ENCODE measurements at regions not wholly inside any gene's neighbourhood (a gene's known extent, or its start where the extent isn't known, plus 50 kb on each side); places are given as distances from the start of the nearest gene placed in this dataset.

- no peak for ATAC-seq (ENCODE audit: poor library complexity)
These were observed 1287.2 kb downstream of the NSUN3 start for GRCh38 chr3:95350049-95350448.

DNA sequence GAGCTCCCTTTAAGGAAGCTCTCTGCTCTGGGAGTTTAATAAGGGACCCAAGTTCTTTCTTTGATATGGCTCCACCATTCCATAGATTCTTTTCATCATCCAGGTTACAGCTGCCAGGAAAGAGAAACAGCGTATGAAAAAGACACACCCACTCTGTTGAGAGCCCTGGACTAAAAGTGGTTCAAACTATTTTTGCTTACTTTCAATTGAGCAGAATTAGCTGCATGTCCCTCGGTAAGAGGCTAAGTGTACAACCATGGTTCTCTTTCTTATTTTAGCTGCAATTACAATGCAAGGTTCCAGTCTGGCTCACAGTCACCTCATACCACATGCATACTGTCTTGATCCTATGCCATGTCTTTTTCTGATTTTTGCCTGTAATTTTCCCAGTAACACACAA lies 1288.3 kb downstream of the NSUN3 start:
- Histone ChIP-seq H3K4me1 (ENCODE audit: insufficient read depth, low read length) (no peaks in the 10 kb centered on the region), H3K27me3 (ENCODE audit: control insufficient read depth in 1 of 2, insufficient read depth in 2 of 2, low read length in 2 of 2) (no peaks in the 10 kb centered on the region), H3K9me3 (ENCODE audit: control insufficient read depth in 1 of 2, insufficient read depth in 1 of 2, low read length in 2 of 2) (peaks cover 4 to 5% of the 10 kb centered on the region in 2 experiments), H3K27ac (ENCODE audit: low read depth in 1 of 2, low read length in 2 of 2) (no peak overlapping the region), H3K36me3 (ENCODE audit: insufficient read depth, low read length) (no peaks in the 10 kb centered on the region), H3K4me3 (ENCODE audit: low read length) (no peak overlapping the region)
- ChIA-PET CTCF (no interaction called here), POLR2A (no interaction called here)
- no peak for DNase-seq
- TF ChIP-seq, protein P1, sequence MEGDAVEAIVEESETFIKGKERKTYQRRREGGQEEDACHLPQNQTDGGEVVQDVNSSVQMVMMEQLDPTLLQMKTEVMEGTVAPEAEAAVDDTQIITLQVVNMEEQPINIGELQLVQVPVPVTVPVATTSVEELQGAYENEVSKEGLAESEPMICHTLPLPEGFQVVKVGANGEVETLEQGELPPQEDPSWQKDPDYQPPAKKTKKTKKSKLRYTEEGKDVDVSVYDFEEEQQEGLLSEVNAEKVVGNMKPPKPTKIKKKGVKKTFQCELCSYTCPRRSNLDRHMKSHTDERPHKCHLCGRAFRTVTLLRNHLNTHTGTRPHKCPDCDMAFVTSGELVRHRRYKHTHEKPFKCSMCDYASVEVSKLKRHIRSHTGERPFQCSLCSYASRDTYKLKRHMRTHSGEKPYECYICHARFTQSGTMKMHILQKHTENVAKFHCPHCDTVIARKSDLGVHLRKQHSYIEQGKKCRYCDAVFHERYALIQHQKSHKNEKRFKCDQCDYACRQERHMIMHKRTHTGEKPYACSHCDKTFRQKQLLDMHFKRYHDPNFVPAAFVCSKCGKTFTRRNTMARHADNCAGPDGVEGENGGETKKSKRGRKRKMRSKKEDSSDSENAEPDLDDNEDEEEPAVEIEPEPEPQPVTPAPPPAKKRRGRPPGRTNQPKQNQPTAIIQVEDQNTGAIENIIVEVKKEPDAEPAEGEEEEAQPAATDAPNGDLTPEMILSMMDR (IDR thresholded peaks at IDR 0.05) = no peak
- H3K4me3 Mint-ChIP-seq = no peak overlapping the region
- H3K36me3 Mint-ChIP-seq (ENCODE audit: low read depth) = no peaks in the 10 kb centered on the region
- peaks cover 2% of the 10 kb centered on the region for H3K9me3 Mint-ChIP-seq
- no peak for ATAC-seq (ENCODE audit: poor library complexity)
- H3K27me3 Mint-ChIP-seq = no peaks in the 10 kb centered on the region
- H3K4me1 Mint-ChIP-seq (ENCODE audit: low read depth) = no peaks in the 10 kb centered on the region
- intact Hi-C loops (cut with DNase I, micrococcal nuclease) = no loop called here
- H3K27ac Mint-ChIP-seq = no peak overlapping the region

More at GRCh38 chr3:95350049-95350448, 1287.2 kb downstream of the NSUN3 start:
- ChIA-PET POLR2A (no interaction called here), CTCF (no interaction called here)
- no peaks in the 10 kb centered on the region for H3K4me1 Mint-ChIP-seq (ENCODE audit: low read depth)
- Histone ChIP-seq H3K27ac (ENCODE audit: low read depth in 1 of 2, low read length in 2 of 2) (no peak overlapping the region), H3K27me3 (ENCODE audit: control insufficient read depth in 1 of 2, insufficient read depth in 2 of 2, low read length in 2 of 2) (no peaks in the 10 kb centered on the region), H3K4me3 (ENCODE audit: low read length) (no peak overlapping the region), H3K4me1 (ENCODE audit: insufficient read depth, low read length) (no peaks in the 10 kb centered on the region), H3K9me3 (ENCODE audit: control insufficient read depth in 1 of 2, insufficient read depth in 1 of 2, low read length in 2 of 2) (peaks cover 4 to 5% of the 10 kb centered on the region in 2 experiments), H3K36me3 (ENCODE audit: insufficient read depth, low read length) (no peaks in the 10 kb centered on the region)
- H3K9me3 Mint-ChIP-seq = peaks cover 2% of the 10 kb centered on the region
- H3K27me3 Mint-ChIP-seq = no peaks in the 10 kb centered on the region
- TF ChIP-seq, protein P1 (IDR thresholded peaks at IDR 0.05) = no peak
- H3K27ac Mint-ChIP-seq = no peak overlapping the region
- intact Hi-C loops (cut with DNase I, micrococcal nuclease) = no loop called here
- DNase-seq = no peak
- no peak overlapping the region for H3K4me3 Mint-ChIP-seq
- no peaks in the 10 kb centered on the region for H3K36me3 Mint-ChIP-seq (ENCODE audit: low read depth)

GRCh38 chr3:95352471-95352870 lies 1289.6 kb downstream of the NSUN3 start:
- no peak for DNase-seq
- no peak for ATAC-seq (ENCODE audit: poor library complexity)
- H3K36me3 Mint-ChIP-seq (ENCODE audit: low read depth) = no peaks in the 10 kb centered on the region
- TF ChIP-seq, protein P1 (IDR thresholded peaks at IDR 0.05) = no peak
- H3K4me1 ChIP-seq (ENCODE audit: insufficient read depth, low read length) = no peaks in the 10 kb centered on the region
- H3K4me3 ChIP-seq (ENCODE audit: low read length) = no peak overlapping the region
- H3K9me3 ChIP-seq (ENCODE audit: control insufficient read depth in 1 of 2, insufficient read depth in 1 of 2, low read length in 2 of 2) = peaks cover 4 to 5% of the 10 kb centered on the region in 2 experiments
- ChIA-PET CTCF (no interaction called here), POLR2A (no interaction called here)
- no peaks in the 10 kb centered on the region for H3K36me3 ChIP-seq (ENCODE audit: insufficient read depth, low read length)
- no peaks in the 10 kb centered on the region for H3K27me3 Mint-ChIP-seq
- H3K27me3 ChIP-seq (ENCODE audit: control insufficient read depth in 1 of 2, insufficient read depth in 2 of 2, low read length in 2 of 2) = no peaks in the 10 kb centered on the region
- H3K27ac ChIP-seq (ENCODE audit: low read depth in 1 of 2, low read length in 2 of 2) = no peak overlapping the region
- H3K4me1 Mint-ChIP-seq (ENCODE audit: low read depth) = no peaks in the 10 kb centered on the region
- H3K9me3 Mint-ChIP-seq = peaks cover 2% of the 10 kb centered on the region
- no peak overlapping the region for H3K27ac Mint-ChIP-seq
- H3K4me3 Mint-ChIP-seq = no peak overlapping the region
- intact Hi-C loops (cut with DNase I, micrococcal nuclease) = no loop called here
